HG03378 (cell line): ENCODE measurements at regions not wholly inside any gene's neighbourhood (a gene's known extent, or its start where the extent isn't known, plus 50 kb on each side); places are given as distances from the start of the nearest gene placed in this dataset.

Experiments
- ATAC-seq: cut with Tn5 transposase; IDR thresholded peaks from one replicate; pipeline ENCODE4 v1.9.1; 2021; ENCODE audit warnings: mild to moderate bottlenecking, moderate library complexity; ENCODE audit not compliant: unreplicated experiment

DNA sequence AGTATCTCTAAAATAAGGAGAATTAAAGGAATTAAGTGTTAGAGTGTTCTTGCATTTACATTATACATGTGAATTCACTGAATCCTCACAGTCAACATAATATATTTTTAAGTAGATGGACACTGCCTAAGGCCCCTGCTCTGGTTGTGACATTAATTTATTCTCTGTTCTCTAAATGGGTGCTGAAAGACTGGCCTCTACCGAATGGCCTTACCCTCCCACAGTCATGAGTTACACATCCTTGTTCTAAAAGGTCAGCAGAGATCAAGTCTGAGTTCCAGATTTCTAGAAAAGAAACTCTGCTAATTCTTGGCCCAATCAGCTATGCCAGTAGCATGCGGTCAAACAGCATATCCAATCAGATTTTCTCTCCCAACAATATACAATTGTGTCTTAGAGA is 193.2 kb downstream of the TM2D1 start:
- no peak for ATAC-seq

DNA sequence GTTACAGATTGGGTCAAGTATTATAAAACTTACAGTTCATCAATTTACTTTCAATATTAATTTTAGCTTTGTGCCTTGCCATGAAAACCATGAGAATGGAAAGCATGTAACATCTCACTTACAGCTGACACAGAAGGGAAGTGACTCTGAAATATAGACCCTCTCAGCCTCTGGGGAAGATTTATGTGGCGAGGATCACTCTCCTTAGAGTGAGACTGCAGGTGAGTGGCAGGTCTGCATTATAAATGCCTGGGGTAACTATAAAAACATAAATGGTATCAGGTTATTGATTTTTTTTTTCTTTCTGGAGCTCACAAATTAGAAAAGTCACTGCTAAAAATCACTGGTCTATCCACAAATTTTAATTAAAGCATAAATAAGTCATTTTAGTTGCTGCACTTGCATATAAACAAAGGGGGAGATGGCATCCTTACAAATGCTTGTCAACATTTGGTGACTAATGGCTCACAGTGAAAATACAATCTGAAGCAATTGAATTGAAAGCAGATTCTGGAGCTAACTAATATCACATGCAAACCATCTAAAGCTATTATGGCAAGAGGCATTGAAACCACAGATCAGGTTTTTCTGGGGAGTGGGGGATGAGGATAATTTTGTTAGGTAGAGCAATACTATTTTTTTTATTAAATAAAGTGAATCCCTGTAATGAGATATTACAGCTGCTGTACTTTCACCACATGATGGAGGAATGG is 200.9 kb downstream of the TM2D1 start:
- no peak for ATAC-seq

DNA sequence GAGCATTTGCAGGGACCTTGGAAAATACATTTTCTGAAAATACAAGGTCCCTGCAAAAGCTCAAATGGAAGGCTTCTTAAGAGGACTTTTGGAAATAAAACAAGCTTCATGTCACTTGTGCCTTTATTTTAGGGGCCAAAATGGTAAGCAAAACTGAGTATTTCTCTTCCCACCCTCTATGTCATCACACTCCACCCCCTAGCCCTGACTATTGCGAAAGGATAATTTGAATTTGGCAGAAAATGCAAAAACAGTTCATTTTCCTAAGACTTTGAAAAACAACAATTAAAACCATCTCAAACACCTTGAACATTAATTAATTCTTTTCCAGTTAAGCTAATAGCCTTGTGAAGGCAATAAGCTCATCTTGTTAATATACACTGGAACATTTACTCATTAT is 201.7 kb downstream of the TM2D1 start:
- ATAC-seq: no peak

DNA sequence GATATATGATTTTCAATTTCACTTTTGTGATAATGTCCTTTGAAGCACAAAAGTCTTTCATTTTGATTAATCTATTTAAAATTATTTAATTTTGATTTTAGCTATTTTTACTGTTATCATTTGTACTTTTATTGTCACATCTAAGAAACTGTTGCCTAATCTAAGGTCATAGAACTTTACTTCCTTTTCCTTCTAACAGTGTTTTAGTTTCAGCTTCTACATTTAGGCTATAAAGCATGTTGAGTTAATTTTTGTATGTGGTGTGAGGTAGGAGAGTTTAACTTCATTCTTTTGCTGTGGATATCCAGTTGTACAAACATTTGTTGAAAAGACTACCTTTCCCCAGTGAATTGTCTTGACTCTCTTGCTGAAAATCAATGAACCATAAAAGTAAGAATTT is 204.5 kb downstream of the TM2D1 start:
- ATAC-seq: no peak

DNA sequence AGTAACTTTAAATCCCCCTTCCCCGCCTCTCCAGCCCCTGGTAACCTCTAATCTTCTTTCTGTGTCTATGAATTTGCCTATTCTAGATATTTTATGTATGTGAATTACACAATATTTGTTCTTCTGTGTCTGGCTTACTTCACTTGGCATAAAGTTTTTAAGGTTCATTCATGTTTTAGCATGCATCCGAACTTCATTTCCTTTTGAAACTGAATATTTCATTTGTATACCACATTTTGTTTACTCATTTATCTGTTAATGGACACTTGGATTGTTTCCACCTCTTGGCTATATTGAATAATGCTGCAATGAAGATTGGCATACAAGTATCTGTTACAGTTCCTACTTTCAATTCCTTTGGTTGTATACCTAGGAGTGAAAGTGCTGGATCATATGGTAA is 205.3 kb downstream of the TM2D1 start:
- ATAC-seq: no peak

DNA sequence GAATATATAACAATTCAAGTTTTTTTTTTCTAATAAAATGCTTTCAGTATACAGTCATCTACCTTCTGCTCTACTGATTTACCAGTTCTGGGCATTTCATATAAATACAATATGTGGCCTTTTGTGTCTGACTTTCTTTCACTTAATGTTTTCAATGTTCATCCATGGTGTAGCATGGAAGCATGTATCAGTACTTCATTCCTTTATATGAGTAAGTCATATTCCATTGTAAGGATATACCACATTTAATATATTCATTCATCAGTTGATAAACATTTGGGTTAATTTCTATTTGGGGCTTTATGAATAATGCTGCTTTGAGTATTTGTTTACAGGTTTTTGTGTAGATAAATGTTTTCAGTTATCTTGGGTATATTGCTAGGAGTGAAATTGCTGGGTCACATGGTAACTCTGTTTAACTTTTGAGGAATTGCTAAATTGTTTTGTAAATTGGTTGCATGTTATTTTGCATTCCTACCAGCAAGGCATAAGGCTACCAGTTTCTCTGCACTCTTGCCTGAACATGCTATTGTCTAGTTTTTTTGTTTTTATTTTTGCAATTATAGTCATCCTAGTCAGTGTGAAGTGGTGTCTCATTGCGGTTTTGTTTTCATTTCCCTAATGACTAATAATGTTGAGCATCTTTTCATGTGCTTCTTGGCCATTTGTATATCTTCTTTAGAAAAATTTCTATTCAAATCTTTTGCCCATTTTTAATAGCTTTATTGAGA is 206.1 kb downstream of the TM2D1 start:
- ATAC-seq: peak; percentile 66

DNA sequence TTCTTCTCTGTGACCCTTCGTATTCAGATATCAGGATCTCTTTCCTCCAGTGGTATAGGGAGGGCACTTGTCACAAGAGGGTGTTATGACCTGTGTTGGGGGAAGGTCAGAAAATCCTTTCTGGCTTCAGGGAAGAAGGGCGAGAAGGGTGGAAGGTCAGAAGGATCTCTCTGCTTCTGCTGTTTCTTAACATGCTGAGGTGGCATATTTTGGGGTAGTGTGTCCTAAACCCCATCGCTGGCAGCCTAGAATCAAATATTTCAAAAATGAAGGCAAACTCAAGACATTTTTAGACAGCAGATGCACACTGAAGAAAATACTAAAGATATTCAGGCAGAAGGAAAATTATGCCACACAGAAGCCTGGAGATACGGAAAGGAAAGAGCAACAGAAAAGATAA is 207.6 kb downstream of the TM2D1 start:
- ATAC-seq: no peak

DNA sequence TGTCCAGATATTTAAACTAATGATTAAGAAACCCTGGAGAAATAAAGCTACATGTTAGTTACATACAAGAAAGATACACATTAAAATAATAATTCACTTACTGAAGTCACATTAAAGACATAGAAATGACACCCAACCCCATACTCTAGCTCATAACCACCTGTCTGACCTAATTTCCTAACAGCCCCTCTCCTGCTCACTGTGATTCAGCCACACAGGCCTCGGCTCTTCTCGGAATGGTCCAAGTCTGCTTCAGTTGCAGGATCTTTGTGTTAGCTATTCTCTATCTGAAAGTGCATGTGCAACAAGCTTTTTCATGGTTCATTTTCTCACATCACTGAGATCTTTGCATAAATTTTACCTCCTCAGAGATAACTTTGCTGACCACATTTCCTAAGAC is 209.8 kb downstream of the TM2D1 start:
- no peak for ATAC-seq
